Adrenal gland (tissue), 5 donors: ENCODE measurements at regions not wholly inside any gene's neighbourhood (a gene's known extent, or its start where the extent isn't known, plus 50 kb on each side); places are given as distances from the start of the nearest gene placed in this dataset.

ENCODE experiments used
- CTCF ChIP-seq, 6 experiments: fragments of 450-650 bp in 4 of 6; fragments of 200-600 bp in 2 of 6; sonication (generic) in 1 of 6; IDR thresholded peaks; 1 replicate in 5 of 6; 2 replicates in 1 of 6; pipeline versions ENCODE4 v1.5.1 to v1.8.0; 2016 to 2021; ENCODE audit warnings: antibody characterized with exemption in 6 of 6, mild to moderate bottlenecking in 2 of 6, moderate library complexity in 1 of 6
- POLR2A ChIP-seq, 2 donors: fragments of 450-650 bp; IDR thresholded peaks; one replicate each; pipeline ENCODE4 v1.6.1; 2017; ENCODE audit warnings: antibody characterized with exemption in 2 of 2, mild to moderate bottlenecking in 2 of 2, moderate library complexity in 1 of 2
- donor health status: DM: no; HTN: no; CAD: no.

- TF ChIP-seq POLR2A (IDR thresholded peaks at IDR 0.05) (no peak), CTCF (IDR thresholded peaks at IDR 0.05) (no peak)
These were observed 250.9 kb upstream of the RPS6KA3 start for GRCh38 chrX:20517565-20517964.
